ENCODE measurements at regions not wholly inside any gene's neighbourhood (a gene's known extent, or its start where the extent isn't known, plus 50 kb on each side); places are given as distances from the start of the nearest gene placed in this dataset.

GRCh38 chr4:123338715-123339114 is 57.9 kb upstream of the SPRY1 start:
- no peak for DNase-seq

GRCh38 chr4:123339507-123340380 is 56.9 kb upstream of the SPRY1 start:
- no peak for DNase-seq

- DNase-seq = no peak
Observed at GRCh38 chr4:123340381-123340701, 56.3 kb upstream of the SPRY1 start.

GRCh38 chr4:123342498-123342897 is 54.1 kb upstream of the SPRY1 start:
- no peak for DNase-seq

- no peak for DNase-seq
Observed at GRCh38 chr4:123343400-123344041, 53.1 kb upstream of the SPRY1 start.

GRCh38 chr4:123345137-123345934 is 51.3 kb upstream of the SPRY1 start:
- no peak for DNase-seq

GRCh38 chr4:123345935-123346300 is 50.7 kb upstream of the SPRY1 start:
- DNase-seq = no peak

- DNase-seq = no peak
Observed at GRCh38 chr4:123346330-123346940, 50.2 kb upstream of the SPRY1 start.

Data from NCI-H187 treated with DMSO at 0.1 percent for 48 hours (cell line).